ENCODE measurements at regions not wholly inside any gene's neighbourhood (a gene's known extent, or its start where the extent isn't known, plus 50 kb on each side); places are given as distances from the start of the nearest gene placed in this dataset.
"Not testable (repeated sequence)": the region's sequence is repeated elsewhere in the genome, so short reads cannot be mapped to it uniquely, and the experiment has no call there.

DNA sequence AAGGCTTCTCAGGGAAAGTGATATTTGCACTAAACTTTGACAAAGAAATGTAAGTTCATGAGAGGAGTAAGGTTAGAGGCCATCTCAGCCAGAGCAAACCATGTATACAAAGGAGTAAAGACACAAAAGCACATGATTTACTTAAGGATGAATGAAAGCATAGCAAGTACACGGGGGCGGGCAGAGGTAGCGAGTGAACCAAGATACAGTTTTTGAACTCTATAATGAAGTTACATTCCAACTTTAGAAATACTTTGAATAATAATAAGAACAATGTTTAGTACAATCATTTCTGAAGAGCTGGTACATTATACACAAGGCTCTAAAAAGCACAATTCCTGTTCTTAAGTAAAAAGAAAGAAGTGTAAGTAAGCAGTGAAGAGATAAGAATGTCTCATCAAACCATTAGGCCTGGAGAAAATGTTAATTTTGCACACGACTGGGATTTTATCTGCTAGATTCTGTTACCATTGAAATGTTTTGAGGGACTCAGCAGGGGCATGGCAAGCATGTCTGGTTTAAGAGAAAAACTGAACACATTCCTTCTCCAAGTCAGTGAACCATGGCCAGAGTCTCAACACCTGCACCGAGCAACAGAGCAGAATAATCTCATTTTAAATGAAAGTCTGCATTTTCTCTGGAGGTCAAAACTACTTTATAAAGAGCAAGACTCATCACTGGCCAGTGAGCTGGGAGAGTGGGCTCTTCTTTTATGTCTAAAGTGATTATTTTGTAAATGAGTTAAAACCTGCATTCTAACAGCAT, 147.6 kb upstream of the TRPM3 start:
- DNase-seq = no peak

DNA sequence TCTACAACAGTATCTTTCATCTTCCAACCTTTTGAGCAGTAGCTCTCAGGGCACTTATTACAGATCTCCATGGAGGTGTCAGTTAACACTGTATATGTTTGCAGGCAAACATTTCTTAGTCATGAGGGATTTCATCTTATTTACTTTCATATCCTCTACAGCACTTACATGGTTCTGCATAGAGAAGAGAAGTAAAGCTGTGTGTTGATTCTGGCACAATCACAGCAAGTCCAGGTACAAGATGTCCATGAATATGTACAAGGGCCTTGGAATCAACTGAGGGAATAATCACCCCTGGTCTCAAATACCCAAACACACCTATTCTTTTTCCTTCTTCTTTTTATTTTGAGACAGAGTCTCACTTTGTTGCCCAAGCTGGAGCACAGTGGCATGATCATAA, 142.0 kb upstream of the TRPM3 start:
- DNase-seq = no peak

DNA sequence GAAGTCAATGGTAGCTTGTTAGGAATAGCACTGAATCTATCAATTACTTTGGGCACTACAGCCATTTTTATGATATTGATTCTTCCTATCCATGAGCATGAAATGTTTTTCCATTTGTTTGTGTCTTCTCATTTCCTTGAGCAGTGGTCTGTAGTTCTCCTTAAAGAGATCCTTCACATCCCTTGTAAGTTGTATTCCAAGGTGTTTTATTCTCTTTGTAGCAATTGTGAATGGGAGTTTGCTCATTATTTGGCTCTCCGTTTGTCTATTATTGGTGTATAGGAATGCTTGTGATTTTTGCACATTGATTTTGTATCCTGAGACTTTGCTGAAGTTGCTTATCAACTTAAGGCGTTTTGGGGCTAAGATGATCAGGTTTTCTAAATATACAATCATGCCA, 139.0 kb upstream of the TRPM3 start:
- not testable (repeated sequence) for DNase-seq

DNA sequence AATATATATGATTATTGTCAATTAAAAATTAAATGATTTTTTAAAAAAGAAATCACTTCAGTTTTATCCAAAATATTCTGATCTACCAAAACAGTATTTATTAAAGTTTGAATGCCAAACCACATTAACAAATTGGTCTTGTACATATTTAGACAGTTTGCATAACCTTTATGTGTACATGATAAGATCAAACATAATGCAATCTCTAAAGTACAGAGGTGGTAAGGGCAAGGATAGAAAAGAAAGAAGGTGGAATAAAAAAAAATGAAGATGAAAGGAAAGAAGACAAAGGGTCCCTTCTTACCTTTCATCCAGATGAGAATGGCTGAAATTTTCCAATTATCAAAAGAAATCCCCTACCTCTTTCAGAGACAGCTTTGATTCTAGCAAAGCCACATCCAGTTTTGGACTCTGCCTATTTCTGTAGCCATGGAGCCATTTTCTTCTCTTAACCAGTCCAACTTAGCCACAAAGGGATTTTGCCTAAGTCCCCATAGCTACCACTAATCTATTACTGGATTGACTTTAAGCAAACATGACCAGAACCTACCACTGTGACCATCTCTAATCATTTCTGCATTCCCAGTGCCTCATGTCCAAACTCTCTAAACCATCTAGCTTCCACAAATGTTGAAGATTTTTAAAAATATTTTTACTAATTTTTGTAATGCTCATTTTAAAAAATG, 133.3 kb upstream of the TRPM3 start:
- DNase-seq = no peak

DNA sequence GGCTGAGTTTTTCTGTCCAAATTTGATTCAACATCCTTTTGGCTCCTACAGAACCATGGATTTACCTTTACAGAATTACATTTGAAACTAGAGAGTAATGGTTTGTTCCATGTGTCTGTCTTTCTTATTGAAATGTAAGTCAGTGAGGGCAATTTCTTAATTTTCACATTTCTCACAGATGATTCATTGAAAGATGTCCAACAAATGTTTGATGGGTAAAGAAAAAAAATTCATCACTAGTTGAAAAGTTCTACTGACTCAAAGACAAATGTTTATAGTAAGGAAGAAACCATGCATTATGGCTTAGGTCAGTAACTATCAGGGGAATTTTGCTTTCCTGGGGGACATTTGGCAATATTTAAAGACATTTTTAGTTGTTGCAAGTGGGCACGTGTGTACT, 131.6 kb upstream of the TRPM3 start:
- no peak for DNase-seq

DNA sequence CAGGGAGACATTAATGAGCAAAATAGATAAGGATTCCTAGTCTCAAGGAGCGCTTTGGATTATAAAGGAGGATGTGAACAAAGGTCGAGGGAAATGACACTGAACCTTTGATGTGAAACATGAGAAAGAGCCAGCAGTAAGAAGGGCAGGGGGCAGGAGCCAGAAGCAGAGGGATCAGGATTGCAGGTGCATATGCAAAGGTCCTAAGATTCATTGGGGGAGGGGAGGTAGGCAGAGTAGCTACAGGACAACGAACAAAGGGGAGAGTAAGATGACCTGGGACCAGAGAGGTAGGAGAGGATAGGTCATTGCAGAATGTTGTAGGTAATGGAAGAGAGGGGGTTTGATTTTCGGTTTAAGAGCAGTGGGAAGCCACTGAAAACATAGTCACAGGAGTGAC, 129.2 kb upstream of the TRPM3 start:
- no peak for DNase-seq

DNA sequence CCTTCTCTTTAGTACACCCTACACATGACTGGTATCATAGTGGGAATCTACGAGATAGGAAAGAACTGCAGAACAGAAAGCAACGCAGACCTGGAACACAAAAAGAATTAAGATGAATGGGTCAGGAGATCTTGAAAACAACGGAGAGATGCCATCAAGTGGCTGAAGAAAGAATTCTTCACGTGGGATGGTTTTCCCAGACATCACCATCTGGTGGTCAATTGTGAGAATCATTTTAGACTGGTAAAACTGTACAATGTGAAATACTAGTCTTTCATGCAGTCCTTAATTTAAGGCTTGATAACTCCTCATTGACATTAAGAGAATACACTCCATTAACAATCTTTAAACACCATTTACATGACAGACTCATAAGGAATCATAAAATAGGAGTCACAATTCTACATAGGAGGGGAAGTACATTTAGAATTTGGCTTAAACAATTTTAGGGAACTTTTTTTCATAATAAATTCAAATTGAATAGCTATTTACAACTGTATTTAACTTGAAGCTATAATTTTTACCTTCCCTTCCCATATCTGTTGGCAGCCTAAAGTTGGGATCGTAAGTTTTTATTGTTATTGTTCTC, 128.4 kb upstream of the TRPM3 start:
- DNase-seq = peak; percentile 55 to 75

DNA sequence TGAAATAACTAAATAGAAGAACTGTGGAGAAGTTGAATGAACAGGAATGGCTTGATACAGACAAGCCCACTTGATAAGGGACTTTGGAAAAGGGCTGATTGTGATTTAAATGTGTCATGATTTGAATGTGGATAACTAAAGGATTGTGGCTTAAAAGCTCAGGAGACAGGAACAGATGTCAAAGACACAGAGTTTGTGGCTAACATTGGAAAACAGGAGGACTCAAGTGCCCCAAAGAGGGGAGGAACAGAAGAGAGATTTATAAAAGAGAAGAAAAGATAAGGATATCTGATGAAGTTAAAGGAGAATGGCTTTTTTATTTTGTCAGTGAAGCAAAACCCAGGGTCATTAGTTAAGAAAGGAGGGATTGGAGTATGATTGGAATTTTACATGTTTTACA, 124.2 kb upstream of the TRPM3 start:
- DNase-seq = no peak

DNA sequence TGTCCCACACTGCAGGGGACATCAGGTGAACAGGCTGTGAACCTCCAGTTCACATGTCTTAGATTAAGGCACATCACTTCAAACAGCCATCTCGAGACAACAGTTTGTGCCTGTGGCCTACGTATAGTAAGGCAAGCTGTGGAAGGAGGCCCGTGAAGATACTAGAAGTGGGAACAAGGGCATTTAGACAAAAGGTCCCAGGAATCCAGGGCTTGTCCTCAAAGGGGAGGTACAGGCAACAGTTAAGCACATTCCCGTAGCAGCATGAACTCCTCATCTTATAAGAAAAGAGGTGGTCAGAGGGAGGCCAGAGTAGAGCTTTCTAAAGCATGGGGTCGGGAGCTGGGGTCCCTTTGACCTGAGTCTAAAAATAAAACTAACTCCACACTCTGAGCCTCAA, 122.5 kb upstream of the TRPM3 start:
- DNase-seq = no peak

DNA sequence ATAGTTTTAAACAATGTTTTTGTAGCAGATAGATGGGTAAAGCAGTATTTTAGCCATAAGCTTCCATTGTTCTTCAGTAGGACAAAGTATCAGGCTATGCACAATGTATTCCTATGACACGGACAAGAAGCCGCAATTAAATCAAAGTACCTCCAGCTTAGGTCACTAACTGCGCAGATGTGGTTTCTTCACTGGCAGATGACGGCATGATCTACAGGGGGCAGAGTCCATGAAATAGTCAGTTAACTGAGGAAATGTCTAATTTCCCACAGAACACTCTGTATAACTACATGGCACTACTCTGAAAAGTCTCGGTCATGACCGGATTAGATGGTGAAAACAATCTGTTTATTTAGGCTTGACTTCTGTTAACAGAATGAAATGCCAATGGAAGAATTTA, 120.7 kb upstream of the TRPM3 start:
- DNase-seq = no peak

DNA sequence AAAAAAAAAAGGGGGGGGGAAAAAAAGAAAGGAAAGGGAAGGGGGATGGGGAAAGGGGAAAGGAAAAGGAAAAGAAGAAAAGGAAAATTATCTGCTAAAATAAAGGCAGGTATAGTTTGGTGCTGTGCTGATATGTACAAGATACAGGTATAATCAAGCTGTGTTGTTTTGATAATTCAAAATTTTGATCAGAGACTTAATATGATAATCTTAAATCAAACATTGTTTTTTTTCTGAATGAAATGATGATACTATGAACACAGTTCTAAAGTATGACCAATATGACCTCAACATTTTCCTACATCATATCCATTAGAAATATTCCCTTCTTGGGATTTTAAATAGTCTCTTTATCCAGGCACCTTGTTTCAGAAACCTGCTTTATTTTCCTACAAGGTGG, 115.6 kb upstream of the TRPM3 start:
- DNase-seq = no peak

DNA sequence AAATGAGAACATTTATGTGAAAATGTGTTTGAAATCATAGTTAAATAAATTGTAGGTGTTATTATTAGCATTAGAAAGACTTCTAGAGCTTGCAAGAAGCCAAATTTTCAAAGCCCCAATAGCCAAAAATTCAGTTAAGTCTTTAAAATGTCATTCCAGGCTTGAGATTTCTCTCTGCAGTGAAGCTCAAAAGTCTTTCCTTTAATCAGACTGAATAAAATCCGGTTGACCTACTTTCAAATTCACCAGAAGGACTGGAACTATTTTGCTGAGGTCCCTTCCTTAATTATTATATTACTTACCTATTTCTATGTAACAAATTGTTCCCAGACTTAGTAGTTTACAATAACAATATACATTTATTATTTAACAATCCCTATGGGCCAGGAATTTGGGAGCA, 112.2 kb upstream of the TRPM3 start:
- no peak for DNase-seq

DNA sequence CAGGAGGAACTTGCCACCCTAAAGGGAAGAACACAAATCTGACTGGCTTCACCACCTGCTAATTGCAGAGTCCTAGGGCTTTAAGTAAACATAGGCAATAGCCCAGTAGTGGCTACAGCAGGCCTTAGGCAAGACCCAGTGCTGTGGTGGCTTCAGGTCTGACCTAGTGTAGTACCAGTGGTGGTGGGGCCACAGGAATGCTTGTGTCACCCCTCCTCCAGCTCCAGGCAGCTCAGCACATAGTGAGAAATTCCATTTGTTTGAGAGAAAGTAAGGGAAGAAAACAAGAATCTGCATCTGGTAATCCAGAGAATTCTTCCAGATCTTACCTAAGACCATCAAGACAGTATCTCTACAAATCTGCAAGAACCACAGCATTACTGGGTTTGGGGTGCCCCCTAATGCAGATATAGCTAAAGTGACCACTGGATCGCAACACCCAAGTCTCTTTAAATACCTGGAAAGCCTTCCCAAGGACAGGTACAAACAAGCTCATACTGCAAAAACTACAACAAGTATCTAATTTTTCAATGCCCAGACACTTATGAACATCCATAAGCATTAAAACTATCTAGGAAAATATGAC, 102.6 kb upstream of the TRPM3 start:
- no peak for DNase-seq

DNA sequence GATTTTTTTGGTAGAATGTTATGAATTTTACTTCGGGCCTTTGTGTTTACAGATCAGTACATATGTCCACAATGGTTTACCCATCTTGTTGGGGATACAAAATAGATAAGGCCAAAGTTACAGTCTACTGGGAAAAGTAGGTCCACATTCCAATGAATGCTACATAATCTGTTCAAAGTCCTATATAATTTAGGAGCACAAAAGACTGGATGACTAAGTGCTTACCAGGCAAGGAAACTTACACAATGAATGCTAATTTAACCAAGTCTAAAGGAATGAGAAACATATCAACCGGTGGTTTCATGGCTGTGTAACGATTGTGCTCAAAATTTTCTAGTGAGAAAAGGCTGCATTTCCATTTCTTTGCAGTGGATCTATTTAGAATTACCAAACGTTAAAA, 97.4 kb upstream of the TRPM3 start:
- DNase-seq = no peak

DNA sequence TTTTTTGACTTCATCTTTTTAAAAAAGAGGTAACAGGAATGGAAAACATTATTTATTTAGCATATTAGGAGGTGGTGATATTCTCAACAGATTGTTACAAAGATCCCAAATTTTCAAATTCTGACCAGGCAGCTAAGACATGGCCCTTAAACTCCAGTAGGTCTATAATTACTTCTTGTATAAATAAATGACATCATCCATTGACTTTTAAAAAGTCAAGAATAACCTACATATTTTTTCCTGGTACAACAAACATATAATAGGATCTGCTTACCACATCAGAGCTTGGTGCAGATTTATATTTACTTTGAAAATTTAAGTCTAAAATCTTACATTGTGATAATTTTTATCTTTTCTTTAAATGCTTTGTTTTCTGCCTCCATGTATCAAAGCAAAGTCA, 92.2 kb upstream of the TRPM3 start:
- no peak for DNase-seq

DNA sequence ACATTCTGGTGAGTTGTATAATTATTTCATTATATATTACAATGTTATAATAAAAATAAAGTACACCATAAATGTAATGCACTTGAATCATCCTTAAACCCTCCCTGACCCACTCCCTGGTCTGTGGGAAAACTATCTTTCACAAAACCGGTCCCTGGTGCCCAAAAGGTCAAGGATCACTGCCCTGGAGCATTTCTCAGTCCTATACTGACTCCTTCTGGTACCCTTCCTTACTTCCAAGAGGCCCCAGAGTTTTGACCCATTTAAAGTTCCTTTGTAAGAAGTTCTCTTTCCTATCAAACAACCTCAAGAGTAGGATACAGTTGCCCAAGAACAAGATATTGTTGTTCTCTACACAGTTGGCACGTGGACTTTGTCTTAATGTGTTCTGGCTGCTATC, 88.9 kb upstream of the TRPM3 start:
- DNase-seq = no peak

DNA sequence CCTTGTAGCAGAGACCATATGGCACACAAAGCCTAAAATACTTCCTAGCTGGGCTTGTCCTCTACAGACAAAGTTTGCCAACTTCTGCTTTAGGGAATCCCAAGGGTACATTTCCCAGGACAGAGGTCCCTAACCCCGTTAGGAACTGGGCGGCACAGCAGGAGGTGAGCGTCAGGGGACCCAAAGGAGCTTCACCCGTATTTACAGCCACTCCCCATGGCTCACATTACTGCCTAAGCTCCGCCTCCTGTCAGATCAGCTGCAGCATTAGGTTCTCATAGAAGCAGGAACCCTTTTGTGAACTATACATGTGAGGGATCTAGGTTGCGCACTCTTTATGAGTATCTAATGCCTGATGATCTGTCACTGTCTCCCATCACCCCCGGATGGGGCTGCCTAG, 88.5 kb upstream of the TRPM3 start:
- DNase-seq = no peak

DNA sequence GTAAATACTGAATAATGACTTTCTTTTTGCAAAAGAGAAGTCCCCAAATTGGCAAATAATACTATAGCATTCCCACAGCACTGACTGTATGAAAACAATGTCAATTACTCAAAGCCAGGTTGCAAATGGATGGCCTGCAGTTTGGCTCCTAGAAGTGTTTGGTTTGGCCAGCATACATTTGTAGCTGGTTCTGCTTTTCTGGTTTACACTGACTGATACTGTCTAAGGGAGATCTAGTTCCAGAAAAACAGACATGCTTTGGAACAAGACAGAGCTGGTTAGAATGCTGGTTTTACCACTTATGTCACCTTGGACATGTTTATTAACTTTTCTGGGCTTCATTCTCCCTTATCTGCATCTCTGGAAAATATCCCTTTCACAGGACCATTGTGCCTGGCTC, 81.5 kb upstream of the TRPM3 start:
- DNase-seq = no peak

DNA sequence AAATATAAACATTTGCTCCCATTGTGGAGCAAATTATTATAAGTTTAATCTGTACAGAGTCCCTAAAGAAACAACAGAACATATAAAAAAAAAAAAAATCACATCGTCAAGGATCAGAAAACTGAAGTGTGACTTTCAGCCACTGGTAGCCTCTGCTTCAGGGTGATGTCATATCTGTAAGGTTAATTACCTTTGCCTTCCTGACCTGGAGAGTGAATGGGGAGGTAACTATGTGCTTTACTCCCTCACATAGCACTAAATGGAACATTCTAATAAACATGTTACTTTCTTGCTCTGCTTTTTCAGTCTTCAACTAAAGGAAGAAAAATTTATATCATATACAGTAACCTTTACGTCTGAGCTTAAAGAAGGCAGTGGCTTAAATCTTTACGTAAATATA, 70.3 kb upstream of the TRPM3 start:
- no peak for DNase-seq

DNA sequence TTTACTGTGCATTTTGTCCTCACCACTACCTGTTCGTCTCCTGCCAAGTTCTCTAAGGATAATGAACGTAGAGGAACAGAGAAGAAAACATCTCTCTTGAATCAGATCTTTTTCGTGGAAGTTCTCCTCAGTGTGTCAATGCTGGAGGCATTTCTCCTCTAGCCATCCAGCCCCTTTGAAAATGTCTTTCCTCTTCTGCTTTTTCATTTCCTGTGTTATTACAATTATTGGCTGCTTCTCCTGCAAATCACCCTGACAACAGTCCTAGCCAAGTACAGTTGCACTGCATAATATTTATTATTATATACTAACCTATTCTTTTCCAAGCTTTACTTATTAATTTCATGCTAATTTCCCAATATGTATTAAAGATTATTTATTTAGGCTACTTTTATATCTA, 61.8 kb upstream of the TRPM3 start:
- no peak for DNase-seq

DNA sequence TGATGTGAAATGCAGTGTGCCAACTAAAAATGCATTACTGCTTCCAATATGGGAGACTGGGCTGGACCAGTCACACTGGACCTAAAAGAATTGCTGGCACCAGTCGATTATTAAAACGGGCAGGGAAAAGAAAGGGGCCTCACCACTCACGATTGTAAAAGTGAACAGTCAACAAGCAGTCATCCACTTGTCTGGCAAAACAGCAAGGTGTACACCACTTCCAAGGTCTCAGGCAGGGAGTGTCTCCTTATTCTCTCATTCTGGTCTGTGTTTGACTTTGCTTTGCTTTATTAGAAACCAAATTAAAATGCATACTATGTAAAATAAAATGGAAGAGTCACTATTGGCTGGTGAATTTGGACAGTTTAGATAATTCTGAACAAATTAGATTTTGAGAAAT, 57.8 kb upstream of the TRPM3 start:
- DNase-seq = no peak

DNA sequence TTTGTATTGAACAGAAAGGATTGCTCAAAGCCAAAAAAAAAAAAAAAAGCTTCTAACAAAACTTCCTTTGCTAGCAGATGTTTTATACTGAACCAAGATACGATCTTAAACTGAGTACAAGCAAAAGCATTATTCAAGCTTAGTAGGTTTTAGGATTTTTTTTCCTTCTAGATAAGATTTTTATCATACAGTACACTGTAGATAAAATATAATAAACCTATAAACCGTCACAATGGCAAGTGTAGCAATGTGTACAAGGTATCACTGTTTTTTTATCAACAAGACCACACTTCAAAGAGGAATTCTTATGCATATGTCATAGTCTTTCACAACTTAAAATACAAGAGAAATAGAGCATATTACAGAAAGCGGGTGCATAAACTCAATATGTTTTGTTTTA, 56.5 kb upstream of the TRPM3 start:
- DNase-seq = no peak

DNA sequence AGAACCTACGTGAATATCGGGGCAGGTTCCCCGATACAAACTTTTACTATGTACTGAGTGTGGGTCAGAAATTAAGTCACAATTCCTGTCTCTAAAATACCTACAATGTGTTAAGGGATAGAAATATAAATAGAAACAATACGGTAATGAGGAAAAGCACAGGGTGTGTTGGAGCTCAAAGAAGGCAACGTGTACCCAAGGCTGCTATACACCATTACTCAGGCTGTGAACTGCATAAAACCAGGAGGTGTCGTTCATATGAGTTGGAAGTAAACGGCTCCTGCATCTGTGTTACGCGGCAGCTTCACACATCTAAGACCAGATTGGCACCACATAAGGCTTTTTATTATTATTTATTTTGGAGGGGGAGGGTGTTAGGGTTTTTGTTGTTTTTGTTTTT, 50.1 kb upstream of the TRPM3 start:
- no peak for DNase-seq

Measured in Kasumi-1 (cell line).